H9 (cell line): ENCODE measurements at regions not wholly inside any gene's neighbourhood (a gene's known extent, or its start where the extent isn't known, plus 50 kb on each side); places are given as distances from the start of the nearest gene placed in this dataset.
"Not testable (repeated sequence)": the region's sequence is repeated elsewhere in the genome, so short reads cannot be mapped to it uniquely, and the experiment has no call there.

Source experiments
- DNase-seq: peaks from one replicate; pipeline ENCODE4 v3.0.0-alpha.2; 2017
- H2AFZ ChIP-seq: one replicate; pipeline ENCODE4 v1.6.1; 2013; ENCODE audit warnings: mild to moderate bottlenecking, low read length, control low read depth, moderate library complexity
- H2AK5ac ChIP-seq: 2 replicates; pipeline ENCODE4 v1.6.1; 2013; ENCODE audit warnings: low read length, control low read depth, mixed read lengths; ENCODE audit not compliant: insufficient read length
- H2BK120ac ChIP-seq: one replicate; pipeline ENCODE4 v1.6.1; 2013; ENCODE audit warnings: low read depth, mild to moderate bottlenecking, low read length, control low read depth, inconsistent platforms; ENCODE audit not compliant: poor library complexity, severe bottlenecking
- H2BK12ac ChIP-seq: 2 replicates; pipeline ENCODE4 v1.6.1; 2013; ENCODE audit warnings: low read length, control low read depth, mixed read lengths, low read depth; ENCODE audit not compliant: insufficient read length
- H2BK15ac ChIP-seq: 2 replicates; pipeline ENCODE4 v1.6.1; 2013; ENCODE audit warnings: low read depth, low read length, control low read depth
- H2BK20ac ChIP-seq: one replicate; pipeline ENCODE4 v1.6.1; 2013; ENCODE audit warnings: low read depth, mild to moderate bottlenecking, low read length, control low read depth, inconsistent platforms; ENCODE audit not compliant: poor library complexity, severe bottlenecking
- H2BK5ac ChIP-seq: 2 replicates; pipeline ENCODE4 v1.6.1; 2013; ENCODE audit warnings: low read length, control low read depth, mixed read lengths; ENCODE audit not compliant: insufficient read length
- H3K14ac ChIP-seq: 2 replicates; pipeline ENCODE4 v1.6.1; 2013; ENCODE audit warnings: low read length, control low read depth; ENCODE audit not compliant: insufficient read depth
- H3K18ac ChIP-seq: 2 replicates; pipeline ENCODE4 v1.6.1; 2013; ENCODE audit warnings: low read depth, mild to moderate bottlenecking, mixed read lengths, low read length, control low read depth; ENCODE audit not compliant: insufficient read length
- H3K23ac ChIP-seq: 2 replicates; pipeline ENCODE4 v1.6.1; 2013; ENCODE audit warnings: low read length, control low read depth, mixed read lengths, low read depth; ENCODE audit not compliant: insufficient read length
- H3K23me2 ChIP-seq: 2 replicates; pipeline ENCODE4 v1.6.1; 2013; ENCODE audit warnings: low read depth, mild to moderate bottlenecking, mixed read lengths, low read length, control low read depth; ENCODE audit not compliant: insufficient read length, poor library complexity, severe bottlenecking
- H3K27ac ChIP-seq: 2 replicates; pipeline ENCODE4 v1.5.1; 2013; ENCODE audit warnings: low read length, control low read depth, mixed read lengths, low read depth; ENCODE audit not compliant: insufficient read length
- H3K27me3 ChIP-seq: 2 replicates; pipeline ENCODE4 v1.6.1; 2013; ENCODE audit warnings: low read length, control low read depth, inconsistent platforms; ENCODE audit not compliant: insufficient read depth
- H3K4ac ChIP-seq: 2 replicates; pipeline ENCODE4 v1.6.1; 2013; ENCODE audit warnings: low read depth, mild to moderate bottlenecking, control low read depth, inconsistent platforms, low read length, moderate library complexity
- H3K4me1 ChIP-seq: 2 replicates; pipeline ENCODE4 v1.6.1; 2013; ENCODE audit warnings: low read length, control low read depth, inconsistent platforms; ENCODE audit not compliant: insufficient read depth
- H3K4me2 ChIP-seq: 2 replicates; pipeline ENCODE4 v1.6.1; 2013; ENCODE audit warnings: low read length, control low read depth, mixed read lengths; ENCODE audit not compliant: insufficient read length, insufficient read depth
- H3K56ac ChIP-seq: 2 replicates; pipeline ENCODE4 v1.6.1; 2013; ENCODE audit warnings: low read depth, mild to moderate bottlenecking, mixed read lengths, low read length, control low read depth; ENCODE audit not compliant: insufficient read length
- H3K79me1 ChIP-seq: 2 replicates; pipeline ENCODE4 v1.6.1; 2013; ENCODE audit warnings: low read depth, mild to moderate bottlenecking, moderate library complexity, low read length, control low read depth, inconsistent platforms; ENCODE audit not compliant: insufficient read depth, poor library complexity, severe bottlenecking
- H3K79me2 ChIP-seq: 2 replicates; pipeline ENCODE4 v1.6.1; 2013; ENCODE audit warnings: low read length, control low read depth, inconsistent platforms; ENCODE audit not compliant: insufficient read depth
- H3K9ac ChIP-seq: 2 replicates; pipeline ENCODE4 v1.6.1; 2013; ENCODE audit warnings: low read length, control low read depth, mixed read lengths; ENCODE audit not compliant: insufficient read length; ENCODE audit errors: extremely low read depth
- H3K9me3 ChIP-seq: one replicate; pipeline ENCODE4 v1.6.1; 2013; ENCODE audit warnings: low read depth, low read length, inconsistent platforms; ENCODE audit not compliant: control insufficient read depth
- H3T11ph ChIP-seq: one replicate; pipeline ENCODE4 v1.6.1; 2013; ENCODE audit warnings: mild to moderate bottlenecking, low read length, control low read depth, inconsistent platforms
- H4K20me1 ChIP-seq: one replicate; pipeline ENCODE4 v1.6.1; 2013; ENCODE audit not compliant: control insufficient read depth, insufficient read length, insufficient read depth
- H4K5ac ChIP-seq: 2 replicates; pipeline ENCODE4 v1.6.1; 2013; ENCODE audit warnings: low read depth, mild to moderate bottlenecking, mixed read lengths, low read length, control low read depth; ENCODE audit not compliant: insufficient read length
- H4K8ac ChIP-seq: replicated peaks from 2 replicates; pipeline ENCODE4 v1.6.1; 2013; ENCODE audit warnings: low read length, control low read depth, mixed read lengths, low read depth; ENCODE audit not compliant: insufficient read length
- H4K91ac ChIP-seq: 2 replicates; pipeline ENCODE4 v1.6.1; 2013; ENCODE audit warnings: low read depth, mild to moderate bottlenecking, moderate library complexity, mixed read lengths, low read length, control low read depth; ENCODE audit not compliant: insufficient read length
- H3K27ac Mint-ChIP-seq, 3 experiments: 2 replicates in 2 of 3; 3 replicates in 1 of 3; pipeline ENCODE4 v1.8.0; 2020 to 2021; ENCODE audit warnings: mixed read lengths in 3 of 3, mild to moderate bottlenecking in 1 of 3, moderate library complexity in 1 of 3
- H3K27me3 Mint-ChIP-seq: 2 replicates; pipeline ENCODE4 v1.8.0; 2021; ENCODE audit warnings: low read depth, mild to moderate bottlenecking, moderate library complexity, mixed read lengths
- H3K36me3 Mint-ChIP-seq, 3 experiments: 2 replicates in 2 of 3; 3 replicates in 1 of 3; pipeline ENCODE4 v1.8.0; 2020 to 2021; ENCODE audit warnings: low read depth in 3 of 3, mixed read lengths in 3 of 3; ENCODE audit not compliant: insufficient read depth in 1 of 3
- H3K4me1 Mint-ChIP-seq, 2 experiments: 2 replicates each; pipeline ENCODE4 v1.8.0; 2020; ENCODE audit warnings: mixed read lengths in 2 of 2
- H3K4me3 Mint-ChIP-seq, 2 experiments: 2 replicates in 1 of 2; 3 replicates in 1 of 2; pipeline ENCODE4 v1.8.0; 2020 to 2021; ENCODE audit warnings: mild to moderate bottlenecking in 2 of 2, mixed read lengths in 2 of 2, moderate library complexity in 1 of 2
- H3K9me3 Mint-ChIP-seq, 2 experiments: 2 replicates in 1 of 2; 3 replicates in 1 of 2; pipeline ENCODE4 v1.8.0; 2020; ENCODE audit warnings: mild to moderate bottlenecking in 2 of 2, mixed read lengths in 2 of 2, moderate library complexity in 1 of 2
- WGBS: extraction: QIAGEN DNeasy Blood & Tissue Kit; methylation state at CpG from one replicate; pipeline ENCODE4 v1.1.7; 2013; ENCODE audit warnings: missing lambda C conversion rate, low lambda C conversion rate, mixed read lengths; ENCODE audit not compliant: insufficient read length; ENCODE audit errors: extremely low coverage; 5-methylcytosine and 5-hydroxymethylcytosine counted together
- TF ChIP-seq, protein P1 (sequence below): fragments of 200-600 bp; sonication (generic); conservative IDR thresholded peaks from 3 replicates; pipeline ENCODE4 v1.8.0; 2021; ENCODE audit warnings: antibody characterized with exemption, mild to moderate bottlenecking

DNA sequence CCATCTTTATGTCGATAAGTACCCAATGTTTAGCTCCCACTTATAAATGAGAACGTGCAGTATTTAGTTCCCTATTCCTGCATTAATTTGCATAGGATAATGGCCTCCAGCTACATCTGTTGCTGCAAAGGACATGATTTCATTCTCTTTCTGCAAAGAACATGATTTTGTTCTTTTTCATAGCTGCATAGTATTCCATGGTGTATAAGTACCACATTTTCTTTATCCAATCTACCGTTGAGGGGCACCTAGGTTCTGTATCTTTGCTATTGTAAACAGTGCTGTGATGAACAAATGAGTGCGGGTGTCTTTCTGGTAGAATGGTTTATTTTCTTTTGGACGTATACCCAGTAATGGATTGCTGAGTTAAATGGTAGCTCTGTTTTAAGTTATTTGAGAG is 63.0 kb downstream of the HLX start:
- Histone ChIP-seq H3K23me2 (no peaks in the 10 kb centered on the region), H2AK5ac (no peak overlapping the region)

GRCh38 chr1:220942914-220943313 is 63.7 kb downstream of the HLX start:
- H2AFZ ChIP-seq, H3K27me3 ChIP-seq, H2BK5ac ChIP-seq, H3K4me2 ChIP-seq, H3K18ac ChIP-seq, H3K79me2 ChIP-seq, H3K9me3 Mint-ChIP-seq, H4K91ac ChIP-seq, H3K4me1 Mint-ChIP-seq, H3T11ph ChIP-seq, H3K27ac Mint-ChIP-seq, H3K27me3 Mint-ChIP-seq, H4K20me1 ChIP-seq, H3K4me3 Mint-ChIP-seq, DNase-seq, H3K9me3 ChIP-seq, H3K14ac ChIP-seq, H3K36me3 Mint-ChIP-seq, H3K23me2 ChIP-seq, H3K23ac ChIP-seq, H3K4ac ChIP-seq, H3K9ac ChIP-seq, H4K8ac ChIP-seq, H2AK5ac ChIP-seq, H2BK15ac ChIP-seq, H3K79me1 ChIP-seq, H2BK120ac ChIP-seq, H2BK20ac ChIP-seq, H3K4me1 ChIP-seq, H2BK12ac ChIP-seq, H4K5ac ChIP-seq, H3K27ac ChIP-seq, H3K56ac ChIP-seq: not testable (repeated sequence)
- no CpG with 5 or more reads among the region's 2 CpGs for WGBS

More for the DNA sequence above, 63.0 kb downstream of the HLX start:
- Histone ChIP-seq H3K79me2 (no peaks in the 10 kb centered on the region), H2AFZ (no peak overlapping the region), H2BK120ac (no peak overlapping the region), H4K20me1 (no peaks in the 10 kb centered on the region), H3K9ac (no peak overlapping the region), H3K27me3 (no peaks in the 10 kb centered on the region), H3K27ac (no peak overlapping the region), H3K23ac (no peak overlapping the region), H2BK15ac (no peak overlapping the region), H3K56ac (no peak overlapping the region), H3K14ac (no peak overlapping the region), H3T11ph (no peak overlapping the region), H3K4me1 (no peaks in the 10 kb centered on the region), H4K8ac (no peak overlapping the region), H2BK12ac (no peak overlapping the region), H3K4me2 (no peak overlapping the region), H3K18ac (no peak overlapping the region), H2BK5ac (no peak overlapping the region), H4K5ac (no peak overlapping the region), H3K79me1 (no peaks in the 10 kb centered on the region), H3K9me3 (no peaks in the 10 kb centered on the region), H4K91ac (no peak overlapping the region), H3K4ac (no peak overlapping the region), H2BK20ac (no peak overlapping the region)
- DNase-seq = no peak
- TF ChIP-seq, protein P1, sequence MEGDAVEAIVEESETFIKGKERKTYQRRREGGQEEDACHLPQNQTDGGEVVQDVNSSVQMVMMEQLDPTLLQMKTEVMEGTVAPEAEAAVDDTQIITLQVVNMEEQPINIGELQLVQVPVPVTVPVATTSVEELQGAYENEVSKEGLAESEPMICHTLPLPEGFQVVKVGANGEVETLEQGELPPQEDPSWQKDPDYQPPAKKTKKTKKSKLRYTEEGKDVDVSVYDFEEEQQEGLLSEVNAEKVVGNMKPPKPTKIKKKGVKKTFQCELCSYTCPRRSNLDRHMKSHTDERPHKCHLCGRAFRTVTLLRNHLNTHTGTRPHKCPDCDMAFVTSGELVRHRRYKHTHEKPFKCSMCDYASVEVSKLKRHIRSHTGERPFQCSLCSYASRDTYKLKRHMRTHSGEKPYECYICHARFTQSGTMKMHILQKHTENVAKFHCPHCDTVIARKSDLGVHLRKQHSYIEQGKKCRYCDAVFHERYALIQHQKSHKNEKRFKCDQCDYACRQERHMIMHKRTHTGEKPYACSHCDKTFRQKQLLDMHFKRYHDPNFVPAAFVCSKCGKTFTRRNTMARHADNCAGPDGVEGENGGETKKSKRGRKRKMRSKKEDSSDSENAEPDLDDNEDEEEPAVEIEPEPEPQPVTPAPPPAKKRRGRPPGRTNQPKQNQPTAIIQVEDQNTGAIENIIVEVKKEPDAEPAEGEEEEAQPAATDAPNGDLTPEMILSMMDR = no peak
- Mint-ChIP-seq H3K36me3 (no peaks in the 10 kb centered on the region), H3K4me3 (no peak overlapping the region), H3K27me3 (no peaks in the 10 kb centered on the region; the same call in none of the 2 replicates), H3K4me1 (no peaks in the 10 kb centered on the region), H3K9me3 (peaks cover 0 to 4% of the 10 kb centered on the region in 2 experiments; a peak in 1 of 5 replicates), H3K27ac (no peak overlapping the region)
- WGBS = no CpG with 5 or more reads among the region's 5 CpGs
